ENCODE measurements at regions not wholly inside any gene's neighbourhood (a gene's known extent, or its start where the extent isn't known, plus 50 kb on each side); places are given as distances from the start of the nearest gene placed in this dataset.

DNA sequence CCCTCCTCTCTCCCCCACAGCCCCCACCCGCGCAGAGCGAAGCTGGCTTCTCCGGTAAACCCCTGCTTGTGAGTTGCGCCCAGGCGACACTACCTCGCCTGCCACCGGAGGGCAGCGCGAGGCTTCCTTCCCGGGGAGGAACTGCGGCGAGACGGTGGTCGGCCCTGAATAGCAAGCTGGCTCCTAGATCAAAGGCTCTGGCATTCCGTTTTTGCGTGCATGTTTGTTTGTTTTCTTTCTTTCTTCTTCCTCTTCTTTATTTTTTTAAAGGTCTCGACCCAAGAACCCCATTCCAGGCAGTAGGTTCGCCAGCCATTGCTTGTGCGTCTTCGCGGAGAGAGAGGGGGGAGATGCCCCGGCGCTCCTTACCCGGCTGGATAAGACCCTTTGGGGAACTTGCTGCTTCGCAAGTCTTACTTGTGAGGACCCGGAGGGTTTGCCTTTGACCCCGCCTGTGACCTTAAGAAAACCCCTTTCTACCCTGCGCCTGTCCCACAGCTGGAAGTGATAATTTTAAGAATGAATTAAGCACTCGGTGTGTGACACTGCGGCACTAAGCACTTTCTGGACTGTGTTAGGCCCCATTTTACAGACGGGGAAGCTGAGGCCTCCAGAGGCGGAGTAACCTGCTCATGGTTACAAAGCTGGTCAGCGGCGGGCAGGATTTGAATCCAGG is 92.7 kb upstream of the SIRPA start (continued):
- TF ChIP-seq, protein P1, sequence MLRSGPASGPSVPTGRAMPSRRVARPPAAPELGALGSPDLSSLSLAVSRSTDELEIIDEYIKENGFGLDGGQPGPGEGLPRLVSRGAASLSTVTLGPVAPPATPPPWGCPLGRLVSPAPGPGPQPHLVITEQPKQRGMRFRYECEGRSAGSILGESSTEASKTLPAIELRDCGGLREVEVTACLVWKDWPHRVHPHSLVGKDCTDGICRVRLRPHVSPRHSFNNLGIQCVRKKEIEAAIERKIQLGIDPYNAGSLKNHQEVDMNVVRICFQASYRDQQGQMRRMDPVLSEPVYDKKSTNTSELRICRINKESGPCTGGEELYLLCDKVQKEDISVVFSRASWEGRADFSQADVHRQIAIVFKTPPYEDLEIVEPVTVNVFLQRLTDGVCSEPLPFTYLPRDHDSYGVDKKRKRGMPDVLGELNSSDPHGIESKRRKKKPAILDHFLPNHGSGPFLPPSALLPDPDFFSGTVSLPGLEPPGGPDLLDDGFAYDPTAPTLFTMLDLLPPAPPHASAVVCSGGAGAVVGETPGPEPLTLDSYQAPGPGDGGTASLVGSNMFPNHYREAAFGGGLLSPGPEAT (IDR thresholded peaks at IDR 0.05; ENCODE audit: low read depth): no peak
- TF ChIP-seq PAX8 (IDR thresholded peaks at IDR 0.05) (no peak), CREB1 (IDR thresholded peaks at IDR 0.05; ENCODE audit: low read depth) (no peak), SMC3 (IDR thresholded peaks at IDR 0.05; ENCODE audit: borderline replicate concordance, low read length) (peak; percentile 69), KDM1A (IDR thresholded peaks at IDR 0.05; ENCODE audit: borderline replicate concordance) (no peak), TBL1XR1 (IDR thresholded peaks at IDR 0.05; ENCODE audit: low read depth, low read length) (0 out of 2 replicates have a peak, but pooled peaks have one; percentile 36), CEBPB (IDR thresholded peaks at IDR 0.05; ENCODE audit: borderline replicate concordance in 1 of 2, low read depth in 2 of 2, low read length in 2 of 2) (no peak), YY1 (IDR thresholded peaks at IDR 0.05; ENCODE audit: low read depth, low read length) (peak; percentile 37; the same call in 1 of the 2 replicates), SMARCA5 (IDR thresholded peaks at IDR 0.05) (peak; percentile 38; the same call in 1 of the 2 replicates), ZNF274 (IDR thresholded peaks at IDR 0.05; ENCODE audit: insufficient read depth, insufficient read length) (no peak), IKZF1 (conservative IDR thresholded peaks at IDR 0.05) (0 out of 2 replicates have a peak, but pooled peaks have one; percentile 33), POLR2A (IDR thresholded peaks at IDR 0.05; ENCODE audit: low read depth, low read length) (no peak)
- TF ChIP-seq, protein P2, sequence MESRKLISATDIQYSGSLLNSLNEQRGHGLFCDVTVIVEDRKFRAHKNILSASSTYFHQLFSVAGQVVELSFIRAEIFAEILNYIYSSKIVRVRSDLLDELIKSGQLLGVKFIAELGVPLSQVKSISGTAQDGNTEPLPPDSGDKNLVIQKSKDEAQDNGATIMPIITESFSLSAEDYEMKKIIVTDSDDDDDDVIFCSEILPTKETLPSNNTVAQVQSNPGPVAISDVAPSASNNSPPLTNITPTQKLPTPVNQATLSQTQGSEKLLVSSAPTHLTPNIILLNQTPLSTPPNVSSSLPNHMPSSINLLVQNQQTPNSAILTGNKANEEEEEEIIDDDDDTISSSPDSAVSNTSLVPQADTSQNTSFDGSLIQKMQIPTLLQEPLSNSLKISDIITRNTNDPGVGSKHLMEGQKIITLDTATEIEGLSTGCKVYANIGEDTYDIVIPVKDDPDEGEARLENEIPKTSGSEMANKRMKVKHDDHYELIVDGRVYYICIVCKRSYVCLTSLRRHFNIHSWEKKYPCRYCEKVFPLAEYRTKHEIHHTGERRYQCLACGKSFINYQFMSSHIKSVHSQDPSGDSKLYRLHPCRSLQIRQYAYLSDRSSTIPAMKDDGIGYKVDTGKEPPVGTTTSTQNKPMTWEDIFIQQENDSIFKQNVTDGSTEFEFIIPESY (IDR thresholded peaks at IDR 0.05): no peak

All from GM12878 (cell line).